H1 (cell line): ENCODE measurements at regions not wholly inside any gene's neighbourhood (a gene's known extent, or its start where the extent isn't known, plus 50 kb on each side); places are given as distances from the start of the nearest gene placed in this dataset.

Experiments used
- CTCF ChIA-PET: fragments of 300-600 bp; sonication (Branson Sonifier 250); formaldehyde crosslinking; loops from one replicate; lab custom pipeline; 2021; ENCODE audit not compliant: partially characterized antibody; lab: Charles Lee
- POLR2A ChIA-PET: fragments of 300-600 bp; sonication (Branson Sonifier 250); formaldehyde crosslinking; loops from one replicate; lab custom pipeline; 2021; ENCODE audit warnings: inconsistent platforms; ENCODE audit not compliant: partially characterized antibody; lab: Charles Lee
- DNase-seq, 2 experiments: peaks; one replicate each; pipeline versions ENCODE4 v3.0.0 to v3.0.0-alpha.2; 2010 to 2022; ENCODE audit warnings: low spot score in 2 of 2, low read depth in 1 of 2, mixed read lengths in 1 of 2
- FAIRE-seq: peaks from 2 replicates; lab custom pipeline; 2011; peaks lifted over from hg19 to GRCh38; lab: Jason Lieb, UNC
- H2AFZ ChIP-seq: 2 replicates; pipeline ENCODE4 v1.8.1; 2012; ENCODE audit warnings: low read length, inconsistent platforms
- H2AK5ac ChIP-seq: 2 replicates; pipeline ENCODE4 v1.6.1; 2013; ENCODE audit warnings: low read depth, low read length
- H2BK120ac ChIP-seq: replicated peaks from 2 replicates; pipeline ENCODE3; 2013; ENCODE audit warnings: low read depth, low read length, inconsistent platforms
- H2BK12ac ChIP-seq: 2 replicates; pipeline ENCODE4 v1.6.1; 2013; ENCODE audit warnings: low read depth, low read length
- H2BK15ac ChIP-seq: 2 replicates; pipeline ENCODE4 v1.6.1; 2013; ENCODE audit warnings: low read length
- H2BK20ac ChIP-seq: 2 replicates; pipeline ENCODE4 v1.6.1; 2013; ENCODE audit warnings: low read length
- H2BK5ac ChIP-seq: 2 replicates; pipeline ENCODE4 v1.6.1; 2013; ENCODE audit warnings: low read depth, low read length
- H3K14ac ChIP-seq: 2 replicates; pipeline ENCODE4 v1.6.1; 2013; ENCODE audit warnings: inconsistent platforms; ENCODE audit not compliant: insufficient read length
- H3K18ac ChIP-seq: 2 replicates; pipeline ENCODE4 v1.6.1; 2013; ENCODE audit warnings: low read length; ENCODE audit errors: extremely low read depth
- H3K23ac ChIP-seq: 2 replicates; pipeline ENCODE4 v1.6.1; 2013; ENCODE audit warnings: inconsistent platforms; ENCODE audit not compliant: insufficient read length
- H3K23me2 ChIP-seq: 2 replicates; pipeline ENCODE4 v1.6.1; 2013; ENCODE audit warnings: low read depth, low read length
- H3K27ac ChIP-seq: 2 replicates; pipeline ENCODE4 v1.6.1; 2011; ENCODE audit warnings: low read depth, low read length, inconsistent platforms
- H3K27me3 ChIP-seq, 4 experiments: replicated peaks in 1 of 4; 1 replicate in 1 of 4; 2 replicates in 3 of 4; pipeline versions ENCODE4 v1.6.1 to v1.8.1; 2011 to 2013; ENCODE audit warnings: low read length in 3 of 4, mild to moderate bottlenecking in 3 of 4, inconsistent platforms in 2 of 4, mixed read lengths in 2 of 4, moderate library complexity in 1 of 4; ENCODE audit not compliant: control insufficient read depth in 3 of 4, insufficient read depth in 3 of 4; ENCODE audit errors: extremely low read depth in 1 of 4
- H3K36me3 ChIP-seq, 4 experiments: 2 replicates each; pipeline versions ENCODE4 v1.6.1 to v1.8.1; 2011 to 2013; ENCODE audit warnings: mild to moderate bottlenecking in 4 of 4, low read length in 3 of 4, moderate library complexity in 2 of 4, control low read depth in 1 of 4, inconsistent platforms in 1 of 4; ENCODE audit not compliant: insufficient read depth in 4 of 4, control insufficient read depth in 2 of 4
- H3K4ac ChIP-seq: replicated peaks from 2 replicates; pipeline ENCODE3; 2013; ENCODE audit warnings: low read length, low read depth, mixed read lengths, inconsistent platforms; ENCODE audit not compliant: insufficient read length
- H3K4me1 ChIP-seq, 4 experiments: replicated peaks in 1 of 4; 1 replicate in 1 of 4; 2 replicates in 3 of 4; pipeline versions ENCODE4 v1.6.1 to v1.8.1; 2011 to 2013; ENCODE audit warnings: low read length in 3 of 4, inconsistent platforms in 2 of 4, mixed read lengths in 1 of 4; ENCODE audit not compliant: insufficient read depth in 4 of 4, control insufficient read depth in 3 of 4
- H3K4me2 ChIP-seq, 2 experiments: 2 replicates each; pipeline versions ENCODE4 v1.6.1 to v1.8.1; 2011 to 2013; ENCODE audit warnings: low read depth in 2 of 2, low read length in 2 of 2, control low read depth in 1 of 2, inconsistent platforms in 1 of 2, mild to moderate bottlenecking in 1 of 2; ENCODE audit not compliant: insufficient read depth in 1 of 2
- H3K4me3 ChIP-seq, 4 experiments: fragments of 200-600, 300-600 bp in 1 of 4; sonication (generic), shearing (Covaris generic), sonication (Bioruptor Twin) in 1 of 4; 2 replicates each; pipeline versions ENCODE4 v1.5.1 to v1.8.1; 2011 to 2016; ENCODE audit warnings: low read length in 4 of 4, low read depth in 3 of 4, control low read depth in 2 of 4, inconsistent platforms in 2 of 4, mild to moderate bottlenecking in 2 of 4, mixed read lengths in 1 of 4, moderate library complexity in 1 of 4; ENCODE audit not compliant: insufficient read depth in 2 of 4; ENCODE audit errors: extremely low read depth in 1 of 4
- H3K56ac ChIP-seq: replicated peaks from 2 replicates; pipeline ENCODE3; 2013; ENCODE audit warnings: low read depth, mild to moderate bottlenecking, mixed read lengths, low read length, inconsistent platforms; ENCODE audit not compliant: insufficient read length
- H3K79me1 ChIP-seq: 2 replicates; pipeline ENCODE4 v1.6.1; 2013; ENCODE audit warnings: low read depth, low read length, control low read depth
- H3K79me2 ChIP-seq, 2 experiments: 2 replicates each; pipeline versions ENCODE4 v1.6.1 to v1.8.1; 2012 to 2013; ENCODE audit warnings: low read length in 2 of 2, mild to moderate bottlenecking in 2 of 2, inconsistent platforms in 1 of 2; ENCODE audit not compliant: insufficient read depth in 2 of 2, control insufficient read depth in 1 of 2
- H3K9ac ChIP-seq, 4 experiments: replicated peaks in 1 of 4; 1 replicate in 1 of 4; 2 replicates in 3 of 4; pipeline versions ENCODE4 v1.6.1 to v1.8.1; 2011 to 2013; ENCODE audit warnings: low read depth in 3 of 4, low read length in 3 of 4, control low read depth in 2 of 4, mild to moderate bottlenecking in 2 of 4, moderate library complexity in 2 of 4, inconsistent platforms in 1 of 4; ENCODE audit errors: extremely low read depth in 1 of 4
- H3K9me3 ChIP-seq, 2 experiments: 2 replicates each; pipeline versions ENCODE4 v1.6.1 to v1.8.1; 2012 to 2013; ENCODE audit warnings: mild to moderate bottlenecking in 2 of 2, moderate library complexity in 2 of 2, control low read depth in 1 of 2, inconsistent platforms in 1 of 2, low read depth in 1 of 2, low read length in 1 of 2, mixed read lengths in 1 of 2; ENCODE audit not compliant: insufficient read depth in 2 of 2
- H4K20me1 ChIP-seq, 2 experiments: replicated peaks in 1 of 2; 2 replicates each; pipeline versions ENCODE3 to v1.8.1; 2011 to 2013; ENCODE audit warnings: inconsistent platforms in 2 of 2, low read length in 2 of 2, mild to moderate bottlenecking in 1 of 2; ENCODE audit not compliant: insufficient read depth in 2 of 2, control insufficient read depth in 1 of 2
- H4K5ac ChIP-seq: 2 replicates; pipeline ENCODE4 v1.6.1; 2013; ENCODE audit warnings: low read length, low read depth, mixed read lengths, inconsistent platforms; ENCODE audit not compliant: insufficient read length
- H4K8ac ChIP-seq: 2 replicates; pipeline ENCODE4 v1.8.0; 2013; ENCODE audit warnings: mild to moderate bottlenecking, moderate library complexity, low read length, inconsistent platforms; ENCODE audit not compliant: insufficient read depth; ENCODE audit errors: extremely low read depth
- H4K91ac ChIP-seq: replicated peaks from 2 replicates; pipeline ENCODE3; 2013; ENCODE audit warnings: low read length, mixed read lengths, inconsistent platforms; ENCODE audit not compliant: insufficient read length
- FOSL1 ChIP-seq: IDR thresholded peaks from 2 replicates; pipeline ENCODE4 v1.6.1; 2011; ENCODE audit warnings: mild to moderate bottlenecking, low read depth, low read length, moderate library complexity; ENCODE audit not compliant: insufficient read depth
- RNF2 ChIP-seq: fragments of 200-900, 300-1000 bp; sonication (generic); IDR thresholded peaks from 2 replicates; pipeline ENCODE4 v1.7.1; 2016; ENCODE audit warnings: borderline replicate concordance, low read depth, mild to moderate bottlenecking, antibody characterized with exemption, low read length; ENCODE audit not compliant: poor library complexity, severe bottlenecking; ENCODE audit errors: missing control alignments
- WGBS, 2 experiments: shearing (Covaris generic) in 1 of 2; methylation state at CpG; one replicate each; pipeline versions ENCODE4 v1.1.6 to v1.1.7; 2013 to 2015; ENCODE audit warnings: low lambda C conversion rate in 2 of 2, mixed read lengths in 2 of 2, inconsistent platforms in 1 of 2, low coverage in 1 of 2, missing lambda C conversion rate in 1 of 2; ENCODE audit not compliant: insufficient replicate concordance in 2 of 2, insufficient coverage in 1 of 2, insufficient read length in 1 of 2; ENCODE audit errors: extremely low coverage in 1 of 2, missing lambda C conversion rate in 1 of 2; 5-methylcytosine and 5-hydroxymethylcytosine counted together

DNA sequence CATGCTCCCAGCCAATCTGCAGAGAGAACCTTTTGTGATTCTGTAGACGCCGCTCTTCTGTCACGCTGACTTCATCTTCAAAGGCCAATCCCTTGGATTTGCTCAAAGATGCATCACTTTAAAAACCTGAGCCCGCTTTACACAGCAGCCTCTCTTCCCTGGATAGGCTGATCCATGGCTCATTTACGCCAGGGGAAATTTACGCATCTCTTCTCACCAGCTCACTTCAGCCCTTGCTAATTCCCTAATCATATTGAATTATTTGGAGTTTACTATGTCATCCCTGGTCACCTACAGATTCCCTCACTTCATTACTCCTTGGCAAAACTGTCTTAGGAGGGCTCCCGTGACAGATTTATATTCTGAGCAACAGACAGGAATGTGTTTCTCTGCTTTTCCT is 256.2 kb downstream of the EN1 start:
- Histone ChIP-seq H2BK5ac (no peak overlapping the region), H2BK120ac (no peak overlapping the region), H3K27ac (no peak overlapping the region), H2AFZ (0 out of 2 replicates have a peak overlapping the region, but pooled peaks have one; percentile 72), H4K5ac (no peak overlapping the region), H3K23ac (no peak overlapping the region), H3K18ac (no peak overlapping the region), H3K9ac (no peak overlapping the region), H2BK12ac (no peak overlapping the region), H3K14ac (no peak overlapping the region), H3K4me2 (no peak overlapping the region), H3K79me2 (no peaks in the 10 kb centered on the region), H4K20me1 (no peaks in the 10 kb centered on the region), H2BK20ac (no peak overlapping the region), H3K36me3 (no peaks in the 10 kb centered on the region), H2BK15ac (no peak overlapping the region), H3K4ac (no peak overlapping the region), H3K27me3 (peaks cover 0 to 1% (median 0%) of the 10 kb centered on the region in 4 experiments; a peak in 1 of 7 replicates), H2AK5ac (no peak overlapping the region), H3K4me3 (no peak overlapping the region), H4K8ac (no peak overlapping the region), H3K79me1 (no peaks in the 10 kb centered on the region), H3K56ac (no peak overlapping the region), H4K91ac (no peak overlapping the region), H3K23me2 (no peaks in the 10 kb centered on the region), H3K4me1 (no peaks in the 10 kb centered on the region), H3K9me3 (no peaks in the 10 kb centered on the region)
- WGBS, 2 experiments = 94% methylated on average over 7 of the region's 7 CpGs; no CpG with 5 or more reads in 1 of the 2 experiments
- FAIRE-seq (no peak), DNase-seq (no peak)
- CTCF ChIA-PET = interaction anchor here (1.3 kb wide), 1 partner anchor 48 kb away, joined by 3 read pairs; no protein-coding TSS in a partner anchor
- POLR2A ChIA-PET = interaction anchor here (0.6 kb wide), 1 partner anchor 55 kb away, joined by 3 read pairs; no protein-coding TSS in a partner anchor
- no peak for TF ChIP-seq RNF2
- no peak for TF ChIP-seq FOSL1
